NCI-H69 (cell line): ENCODE measurements at regions not wholly inside any gene's neighbourhood (a gene's known extent, or its start where the extent isn't known, plus 50 kb on each side); places are given as distances from the start of the nearest gene placed in this dataset.
"Not testable (repeated sequence)": the region's sequence is repeated elsewhere in the genome, so short reads cannot be mapped to it uniquely, and the experiment has no call there.

Experiments
- DNase-seq: peaks from one replicate; lab custom pipeline; 2025; lab: John Stamatoyannopoulos, UW

GRCh38 chr10:28391283-28391682, 88.4 kb upstream of the MPP7 start:
- no peak for DNase-seq

GRCh38 chr10:28393956-28394568, 91.2 kb upstream of the MPP7 start:
- peak; percentile 62 for DNase-seq

GRCh38 chr10:28396331-28396730, 93.5 kb upstream of the MPP7 start:
- no peak for DNase-seq

GRCh38 chr10:28397229-28397628, 94.4 kb upstream of the MPP7 start:
- no peak for DNase-seq

GRCh38 chr10:28400176-28400575, 97.3 kb upstream of the MPP7 start:
- DNase-seq: no peak

GRCh38 chr10:28400681-28401080, 97.8 kb upstream of the MPP7 start:
- no peak for DNase-seq

- DNase-seq: not testable (repeated sequence)
These were observed 99.8 kb upstream of the MPP7 start for GRCh38 chr10:28402611-28403073.

GRCh38 chr10:28403090-28403489, 100.2 kb upstream of the MPP7 start:
- no peak for DNase-seq

- no peak for DNase-seq
These were observed 105.4 kb upstream of the MPP7 start for GRCh38 chr10:28408237-28408777.

- DNase-seq: no peak
These were observed 107.7 kb upstream of the MPP7 start for GRCh38 chr10:28410420-28411135.

- no peak for DNase-seq
These were observed 108.2 kb upstream of the MPP7 start for GRCh38 chr10:28411136-28411460.

- no peak for DNase-seq
These were observed 108.8 kb upstream of the MPP7 start for GRCh38 chr10:28411648-28412047.

- DNase-seq: no peak
These were observed 114.8 kb upstream of the WAC start for GRCh38 chr10:28418069-28418468.

GRCh38 chr10:28425422-28425821, 107.5 kb upstream of the WAC start:
- DNase-seq: no peak

- DNase-seq: no peak
These were observed 106.3 kb upstream of the WAC start for GRCh38 chr10:28426392-28427159.

- no peak for DNase-seq
These were observed 105.5 kb upstream of the WAC start for GRCh38 chr10:28427376-28427775.

GRCh38 chr10:28429045-28429444, 103.9 kb upstream of the WAC start:
- no peak for DNase-seq

- no peak for DNase-seq
These were observed 103.2 kb upstream of the WAC start for GRCh38 chr10:28429573-28430216.

GRCh38 chr10:28431139-28431538, 101.8 kb upstream of the WAC start:
- DNase-seq: no peak

GRCh38 chr10:28432210-28432676, 100.7 kb upstream of the WAC start:
- peak; percentile 66 for DNase-seq

- DNase-seq: no peak
These were observed 98.9 kb upstream of the WAC start for GRCh38 chr10:28434063-28434462.

- no peak for DNase-seq
These were observed 90.5 kb upstream of the WAC start for GRCh38 chr10:28442403-28442802.
